CD4-positive, alpha-beta memory T cell (primary cell): ENCODE measurements at regions not wholly inside any gene's neighbourhood (a gene's known extent, or its start where the extent isn't known, plus 50 kb on each side); places are given as distances from the start of the nearest gene placed in this dataset.

Experiments used
- CTCF ChIA-PET: fragments of 350-600 bp; sonication (Branson Sonifier 250); formaldehyde crosslinking; loops from one replicate; lab custom pipeline; 2021; ENCODE audit warnings: inconsistent platforms; ENCODE audit not compliant: partially characterized antibody; lab: Charles Lee
- POLR2A ChIA-PET: fragments of 350-600 bp; sonication (Branson Sonifier 250); formaldehyde crosslinking; loops from one replicate; lab custom pipeline; 2021; ENCODE audit not compliant: partially characterized antibody; lab: Charles Lee
- DNase-seq, 5 donors: peaks; one replicate each; pipeline versions ENCODE4 v3.0.0 to v3.0.0-alpha.2; 2020 to 2022; ENCODE audit warnings: mixed read lengths in 1 of 5
- H3K27ac ChIP-seq: one replicate; pipeline ENCODE4 v1.7.0; 2013; ENCODE audit warnings: low read depth, low read length
- H3K27me3 ChIP-seq: 2 replicates; pipeline ENCODE4 v1.7.0; 2013; ENCODE audit warnings: mild to moderate bottlenecking, low read length, moderate library complexity; ENCODE audit not compliant: insufficient read depth
- H3K36me3 ChIP-seq: 2 replicates; pipeline ENCODE4 v1.7.0; 2013; ENCODE audit warnings: mild to moderate bottlenecking, low read length, moderate library complexity; ENCODE audit not compliant: insufficient read depth
- H3K4me1 ChIP-seq: 2 replicates; pipeline ENCODE4 v1.7.0; 2013; ENCODE audit warnings: mild to moderate bottlenecking, low read length, moderate library complexity; ENCODE audit not compliant: insufficient read depth
- H3K4me3 ChIP-seq, 2 donors: one replicate each; pipeline ENCODE4 v1.7.0; 2013; ENCODE audit warnings: low read length in 2 of 2, mild to moderate bottlenecking in 1 of 2
- H3K9me3 ChIP-seq, 2 donors: one replicate each; pipeline ENCODE4 v1.7.0; 2013; ENCODE audit warnings: low read length in 2 of 2, control low read depth in 1 of 2; ENCODE audit not compliant: control insufficient read depth in 1 of 2
- H3K27ac Mint-ChIP-seq, 7 donors: one replicate each; pipeline ENCODE4 v1.8.0; 2020 to 2021; ENCODE audit warnings: mixed read lengths in 7 of 7, mild to moderate bottlenecking in 6 of 7, inconsistent platforms in 3 of 7, moderate library complexity in 3 of 7
- H3K27me3 Mint-ChIP-seq, 2 donors: one replicate each; pipeline ENCODE4 v1.8.0; 2020 to 2021; ENCODE audit warnings: mixed read lengths in 2 of 2
- H3K36me3 Mint-ChIP-seq, 2 donors: one replicate each; pipeline ENCODE4 v1.8.0; 2020 to 2021; ENCODE audit warnings: mixed read lengths in 2 of 2, inconsistent platforms in 1 of 2, mild to moderate bottlenecking in 1 of 2
- H3K4me1 Mint-ChIP-seq, 4 donors: one replicate each; pipeline ENCODE4 v1.8.0; 2020 to 2021; ENCODE audit warnings: mixed read lengths in 4 of 4, mild to moderate bottlenecking in 1 of 4
- H3K4me3 Mint-ChIP-seq, 8 donors: one replicate each; pipeline ENCODE4 v1.8.0; 2020 to 2021; ENCODE audit warnings: mixed read lengths in 8 of 8, mild to moderate bottlenecking in 7 of 8, moderate library complexity in 6 of 8, inconsistent platforms in 3 of 8
- H3K9me3 Mint-ChIP-seq, 8 donors: one replicate each; pipeline ENCODE4 v1.8.0; 2020 to 2021; ENCODE audit warnings: mixed read lengths in 8 of 8, mild to moderate bottlenecking in 5 of 8, inconsistent platforms in 3 of 8, moderate library complexity in 1 of 8
- intact Hi-C: fragments of 100-400 bp; cut with micrococcal nuclease; formaldehyde crosslinking; loops from one replicate; pipeline ENCODE4 v1.15.1; 2023

GRCh38 chr9:115672477-115673316 lies 480.9 kb upstream of the PAPPA start:
- Mint-ChIP-seq H3K4me3 (no peak overlapping the region), H3K9me3 (peaks cover 0 to 7% (median 0%) of the 10 kb centered on the region in 8 donors), H3K27ac (no peak overlapping the region), H3K27me3 (no peaks in the 10 kb centered on the region), H3K36me3 (no peaks in the 10 kb centered on the region), H3K4me1 (no peaks in the 10 kb centered on the region)
- intact Hi-C loops: no loop called here
- no peak overlapping the region for H3K4me3 ChIP-seq
- no peaks in the 10 kb centered on the region for H3K36me3 ChIP-seq
- POLR2A ChIA-PET: interaction anchor here (0.7 kb wide), 1 partner anchor 1227 kb away, joined by 3 read pairs; no protein-coding TSS in a partner anchor
- H3K9me3 ChIP-seq: no peaks in the 10 kb centered on the region
- CTCF ChIA-PET: no interaction called here
- no peaks in the 10 kb centered on the region for H3K27me3 ChIP-seq
- no peak for DNase-seq
- no peak overlapping the region for H3K27ac ChIP-seq
- no peaks in the 10 kb centered on the region for H3K4me1 ChIP-seq

GRCh38 chr9:115673599-115673998 lies 480.0 kb upstream of the PAPPA start:
- Mint-ChIP-seq H3K4me1 (no peaks in the 10 kb centered on the region), H3K9me3 (peaks cover 0 to 7% (median 0%) of the 10 kb centered on the region in 8 donors), H3K27me3 (no peaks in the 10 kb centered on the region), H3K27ac (no peak overlapping the region), H3K4me3 (no peak overlapping the region), H3K36me3 (no peaks in the 10 kb centered on the region)
- intact Hi-C loops: no loop called here
- POLR2A ChIA-PET: no interaction called here
- Histone ChIP-seq H3K4me1 (no peaks in the 10 kb centered on the region), H3K27me3 (no peaks in the 10 kb centered on the region), H3K4me3 (no peak overlapping the region), H3K27ac (no peak overlapping the region), H3K9me3 (no peaks in the 10 kb centered on the region), H3K36me3 (no peaks in the 10 kb centered on the region)
- no peak for DNase-seq
- CTCF ChIA-PET: no interaction called here

- Histone ChIP-seq H3K9me3 (no peaks in the 10 kb centered on the region), H3K27me3 (no peaks in the 10 kb centered on the region), H3K4me1 (no peaks in the 10 kb centered on the region), H3K27ac (no peak overlapping the region), H3K4me3 (no peak overlapping the region), H3K36me3 (no peaks in the 10 kb centered on the region)
- Mint-ChIP-seq H3K9me3 (peaks cover 0 to 7% (median 0%) of the 10 kb centered on the region in 8 donors), H3K27me3 (no peaks in the 10 kb centered on the region), H3K36me3 (no peaks in the 10 kb centered on the region), H3K27ac (no peak overlapping the region), H3K4me3 (no peak overlapping the region), H3K4me1 (no peaks in the 10 kb centered on the region)
- CTCF ChIA-PET: no interaction called here
- POLR2A ChIA-PET: no interaction called here
- intact Hi-C loops: no loop called here
- no peak for DNase-seq
These were observed 479.5 kb upstream of the PAPPA start for GRCh38 chr9:115674091-115674490.

GRCh38 chr9:115675834-115676233 lies 477.8 kb upstream of the PAPPA start:
- H3K4me3 Mint-ChIP-seq: no peak overlapping the region
- H3K9me3 Mint-ChIP-seq: peaks cover 0 to 7% (median 0%) of the 10 kb centered on the region in 8 donors
- no peak overlapping the region for H3K27ac Mint-ChIP-seq
- intact Hi-C loops: no loop called here
- Histone ChIP-seq H3K9me3 (no peaks in the 10 kb centered on the region), H3K27me3 (no peaks in the 10 kb centered on the region), H3K4me1 (no peaks in the 10 kb centered on the region), H3K27ac (no peak overlapping the region), H3K4me3 (no peak overlapping the region), H3K36me3 (no peaks in the 10 kb centered on the region)
- H3K27me3 Mint-ChIP-seq: no peaks in the 10 kb centered on the region
- POLR2A ChIA-PET: no interaction called here
- CTCF ChIA-PET: no interaction called here
- no peaks in the 10 kb centered on the region for H3K36me3 Mint-ChIP-seq
- H3K4me1 Mint-ChIP-seq: no peaks in the 10 kb centered on the region
- DNase-seq: no peak

GRCh38 chr9:115680231-115680630 lies 473.4 kb upstream of the PAPPA start:
- Mint-ChIP-seq H3K4me1 (no peaks in the 10 kb centered on the region), H3K27me3 (peaks cover 0 to 4% of the 10 kb centered on the region in 2 donors), H3K27ac (no peak overlapping the region), H3K4me3 (no peak overlapping the region), H3K9me3 (peaks cover 0 to 14% (median 4%) of the 10 kb centered on the region in 8 donors), H3K36me3 (no peaks in the 10 kb centered on the region)
- H3K27ac ChIP-seq: no peak overlapping the region
- POLR2A ChIA-PET: no interaction called here
- H3K4me1 ChIP-seq: no peaks in the 10 kb centered on the region
- no peak for DNase-seq
- no peaks in the 10 kb centered on the region for H3K27me3 ChIP-seq
- H3K9me3 ChIP-seq: no peaks in the 10 kb centered on the region
- no peak overlapping the region for H3K4me3 ChIP-seq
- intact Hi-C loops: no loop called here
- CTCF ChIA-PET: no interaction called here
- H3K36me3 ChIP-seq: no peaks in the 10 kb centered on the region

GRCh38 chr9:115681585-115681984 lies 472.0 kb upstream of the PAPPA start:
- Histone ChIP-seq H3K9me3 (no peaks in the 10 kb centered on the region), H3K4me1 (no peaks in the 10 kb centered on the region), H3K27me3 (no peaks in the 10 kb centered on the region), H3K27ac (no peak overlapping the region), H3K4me3 (no peak overlapping the region), H3K36me3 (no peaks in the 10 kb centered on the region)
- Mint-ChIP-seq H3K4me1 (no peaks in the 10 kb centered on the region), H3K9me3 (peaks cover 0 to 14% (median 6%) of the 10 kb centered on the region in 8 donors), H3K4me3 (no peak overlapping the region), H3K36me3 (no peaks in the 10 kb centered on the region), H3K27me3 (peaks cover 0 to 4% of the 10 kb centered on the region in 2 donors), H3K27ac (no peak overlapping the region)
- ChIA-PET POLR2A (no interaction called here), CTCF (no interaction called here)
- DNase-seq: no peak
- intact Hi-C loops: no loop called here

- CTCF ChIA-PET: no interaction called here
- H3K27me3 Mint-ChIP-seq: peaks cover 4% of the 10 kb centered on the region in 2 donors
- Histone ChIP-seq H3K4me3 (no peak overlapping the region), H3K9me3 (no peaks in the 10 kb centered on the region), H3K27me3 (no peaks in the 10 kb centered on the region), H3K4me1 (no peaks in the 10 kb centered on the region), H3K36me3 (no peaks in the 10 kb centered on the region), H3K27ac (no peak overlapping the region)
- no peak for DNase-seq
- no peak overlapping the region for H3K4me3 Mint-ChIP-seq
- peaks cover 0 to 10% (median 6%) of the 10 kb centered on the region in 8 donors for H3K9me3 Mint-ChIP-seq
- intact Hi-C loops: no loop called here
- POLR2A ChIA-PET: no interaction called here
- no peaks in the 10 kb centered on the region for H3K4me1 Mint-ChIP-seq
- no peak overlapping the region for H3K27ac Mint-ChIP-seq
- H3K36me3 Mint-ChIP-seq: no peaks in the 10 kb centered on the region
These were observed 467.5 kb upstream of the PAPPA start for GRCh38 chr9:115686069-115686468.
